ENCODE measurements at regions not wholly inside any gene's neighbourhood (a gene's known extent, or its start where the extent isn't known, plus 50 kb on each side); places are given as distances from the start of the nearest gene placed in this dataset.

GRCh38 chr4:71841336-71841735 lies 57.5 kb upstream of the GC start:
- TF ChIP-seq POLR2A (IDR thresholded peaks at IDR 0.05), result no peak
- no peak for TF ChIP-seq CTCF (IDR thresholded peaks at IDR 0.05)
- no peaks in the 10 kb centered on the region for H3K4me1 ChIP-seq
- no peaks in the 10 kb centered on the region for H3K36me3 ChIP-seq
- DNase-seq (no peak), ATAC-seq (no peak)
- H3K27me3 ChIP-seq, result no peaks in the 10 kb centered on the region
- no peak overlapping the region for H3K4me3 ChIP-seq
- H3K9me3 ChIP-seq, result no peaks in the 10 kb centered on the region
- 81 to 91% (median 86%) methylated on average over 2 of the region's 2 CpGs for WGBS, 4 donors
- H3K27ac ChIP-seq, result no peak overlapping the region
- intact Hi-C loops (cut with DNase I), result no loop called here

- intact Hi-C loops (cut with DNase I), result no loop called here
- 72 to 94% (median 84%) methylated on average over 1 of the region's 1 CpG for WGBS, 4 donors
- H3K27me3 ChIP-seq, result no peaks in the 10 kb centered on the region
- H3K27ac ChIP-seq, result no peak overlapping the region
- no peak overlapping the region for H3K4me3 ChIP-seq
- no peaks in the 10 kb centered on the region for H3K4me1 ChIP-seq
- TF ChIP-seq CTCF (IDR thresholded peaks at IDR 0.05), result no peak
- no peak for TF ChIP-seq POLR2A (IDR thresholded peaks at IDR 0.05)
- no peaks in the 10 kb centered on the region for H3K36me3 ChIP-seq
- DNase-seq (no peak), ATAC-seq (no peak)
- no peaks in the 10 kb centered on the region for H3K9me3 ChIP-seq
Measured at GRCh38 chr4:71847300-71847699, 63.4 kb upstream of the GC start.

GRCh38 chr4:71855944-71856343 lies 72.1 kb upstream of the GC start:
- H3K4me1 ChIP-seq, result peaks cover 0 to 6% (median 0%) of the 10 kb centered on the region in 12 donors
- 24 to 55% (median 39%) methylated on average over 1 of the region's 1 CpG for WGBS, 4 donors
- no peak overlapping the region for H3K4me3 ChIP-seq
- H3K9me3 ChIP-seq, result peaks cover 0 to 19% (median 9%) of the 10 kb centered on the region in 12 donors
- H3K36me3 ChIP-seq, result no peaks in the 10 kb centered on the region
- ATAC-seq, result no peak
- DNase-seq, result no peak
- no peak for TF ChIP-seq POLR2A (IDR thresholded peaks at IDR 0.05)
- TF ChIP-seq CTCF (IDR thresholded peaks at IDR 0.05), result no peak
- H3K27ac ChIP-seq, result no peak overlapping the region
- intact Hi-C loops (cut with DNase I), result no loop called here
- H3K27me3 ChIP-seq, result no peaks in the 10 kb centered on the region

GRCh38 chr4:71857713-71858451 lies 74.0 kb upstream of the GC start:
- Histone ChIP-seq H3K27me3 (no peaks in the 10 kb centered on the region), H3K36me3 (no peaks in the 10 kb centered on the region), H3K4me1 (peaks cover 0 to 6% (median 0%) of the 10 kb centered on the region in 12 donors), H3K9me3 (peaks cover 0 to 33% (median 16%) of the 10 kb centered on the region in 12 donors), H3K27ac (no peak overlapping the region), H3K4me3 (peak overlapping the region in 2 of 12 donors; percentile 3 to 7)
- no peak for TF ChIP-seq CTCF (IDR thresholded peaks at IDR 0.05)
- no peak for TF ChIP-seq POLR2A (IDR thresholded peaks at IDR 0.05)
- intact Hi-C loops (cut with DNase I), result no loop called here
- 7 to 22% (median 12%) methylated on average over 9 of the region's 9 CpGs for WGBS, 4 donors
- DNase-seq (no peak), ATAC-seq (peak in 2 of 4 donors; percentile 26 to 48)

Data from heart left ventricle (tissue), 16 donors.